Neural cell (in vitro differentiated cells): ENCODE measurements at regions not wholly inside any gene's neighbourhood (a gene's known extent, or its start where the extent isn't known, plus 50 kb on each side); places are given as distances from the start of the nearest gene placed in this dataset.
"Not testable (repeated sequence)": the region's sequence is repeated elsewhere in the genome, so short reads cannot be mapped to it uniquely, and the experiment has no call there.

Source experiments
- H2AFZ ChIP-seq: fragments of 200-600, 300-800 bp; sonication (generic), shearing (Covaris generic); 2 replicates; pipeline ENCODE4 v1.6.0; 2014; ENCODE audit warnings: low read depth, mild to moderate bottlenecking, antibody characterized with exemption, low read length, moderate library complexity
- H3F3A ChIP-seq: fragments of 200-600 bp; shearing (Covaris generic); 2 replicates; pipeline ENCODE4 v1.6.1; 2016; ENCODE audit warnings: mild to moderate bottlenecking, moderate library complexity, mixed read lengths, antibody characterized with exemption, low read length; ENCODE audit not compliant: insufficient read depth, poor library complexity, severe bottlenecking
- H3K27ac ChIP-seq: fragments of 200-600, 300-800 bp; sonication (generic), shearing (Covaris generic); 2 replicates; pipeline ENCODE4 v1.5.1; 2014; ENCODE audit warnings: mild to moderate bottlenecking, low read length, moderate library complexity
- H3K27me3 ChIP-seq: fragments of 300-800, 200-600 bp; sonication (generic), shearing (Covaris generic); 2 replicates; pipeline ENCODE4 v1.6.0; 2014; ENCODE audit warnings: mild to moderate bottlenecking, low read depth, low read length, moderate library complexity; ENCODE audit not compliant: insufficient read depth
- H3K36me3 ChIP-seq: fragments of 300-800, 200-600 bp; sonication (generic), shearing (Covaris generic); 2 replicates; pipeline ENCODE4 v1.5.1; 2014; ENCODE audit warnings: mild to moderate bottlenecking, antibody characterized with exemption, low read length, moderate library complexity; ENCODE audit not compliant: insufficient read depth
- H3K4me2 ChIP-seq: fragments of 300-800, 200-600 bp; sonication (generic), shearing (Covaris generic); 2 replicates; pipeline ENCODE4 v1.6.0; 2014; ENCODE audit warnings: mild to moderate bottlenecking, low read length
- H3K4me3 ChIP-seq: fragments of 300-800, 200-600 bp; sonication (generic), shearing (Covaris generic); 2 replicates; pipeline ENCODE4 v1.5.1; 2014; ENCODE audit warnings: mild to moderate bottlenecking, low read length, moderate library complexity
- H3K79me2 ChIP-seq: fragments of 200-600 bp; shearing (Covaris generic); replicated peaks from 2 replicates; pipeline ENCODE4 v1.6.0; 2014; ENCODE audit warnings: mild to moderate bottlenecking, low read length, moderate library complexity; ENCODE audit not compliant: insufficient read depth
- H3K9ac ChIP-seq: fragments of 300-800, 200-600 bp; sonication (generic), shearing (Covaris generic); 2 replicates; pipeline ENCODE4 v1.6.1; 2016; ENCODE audit warnings: mild to moderate bottlenecking, low read length, mixed read lengths
- H3K9me2 ChIP-seq: fragments of 200-600 bp; shearing (Covaris generic); 2 replicates; pipeline ENCODE4 v1.6.1; 2016; ENCODE audit warnings: mild to moderate bottlenecking, low read length, mixed read lengths; ENCODE audit not compliant: insufficient read depth
- H3K9me3 ChIP-seq: fragments of 200-600, 300-800 bp; sonication (generic), shearing (Covaris generic); 2 replicates; pipeline ENCODE4 v1.6.1; 2016; ENCODE audit warnings: mild to moderate bottlenecking, mixed run types, low read length, moderate library complexity, mixed read lengths
- H4K20me1 ChIP-seq: fragments of 200-600 bp; shearing (Covaris generic); 2 replicates; pipeline ENCODE4 v1.6.1; 2016; ENCODE audit warnings: mild to moderate bottlenecking, mixed run types; ENCODE audit not compliant: insufficient read depth
- CTCF ChIP-seq: fragments of 450-650 bp; IDR thresholded peaks from 2 replicates; pipeline ENCODE4 v1.5.1; 2014; ENCODE audit warnings: antibody characterized with exemption, mild to moderate bottlenecking, moderate library complexity; ENCODE audit not compliant: poor library complexity, severe bottlenecking
- EP300 ChIP-seq: fragments of 450-650 bp; conservative IDR thresholded peaks from 2 replicates; pipeline ENCODE4 v1.6.1; 2014; ENCODE audit warnings: antibody characterized with exemption, mild to moderate bottlenecking, moderate library complexity; ENCODE audit not compliant: poor library complexity, severe bottlenecking
- EZH2 ChIP-seq: fragments of 200-600, 300-800 bp; shearing (Covaris generic), sonication (generic); IDR thresholded peaks from 2 replicates; pipeline ENCODE4 v1.6.1; 2014; ENCODE audit warnings: antibody characterized with exemption, low read length, borderline replicate concordance, mild to moderate bottlenecking; ENCODE audit not compliant: insufficient read depth, poor library complexity, severe bottlenecking
- MXI1 ChIP-seq: fragments of 450-650 bp; conservative IDR thresholded peaks from 2 replicates; pipeline ENCODE4 v1.6.1; 2014; ENCODE audit warnings: antibody characterized with exemption, mild to moderate bottlenecking; ENCODE audit not compliant: poor library complexity, severe bottlenecking
- POLR2AphosphoS5 ChIP-seq: IDR thresholded peaks from 2 replicates; pipeline ENCODE4 v1.6.1; 2012
- RAD21 ChIP-seq: fragments of 450-650 bp; conservative IDR thresholded peaks from 2 replicates; pipeline ENCODE4 v1.6.1; 2014; ENCODE audit warnings: antibody characterized with exemption, mild to moderate bottlenecking, moderate library complexity
- REST ChIP-seq: IDR thresholded peaks from 2 replicates; pipeline ENCODE4 v1.6.1; 2012; ENCODE audit warnings: borderline replicate concordance
- SMC3 ChIP-seq: fragments of 450-650 bp; conservative IDR thresholded peaks from 2 replicates; pipeline ENCODE4 v1.6.1; 2014; ENCODE audit warnings: antibody characterized with exemption, mild to moderate bottlenecking, moderate library complexity; ENCODE audit not compliant: poor library complexity
- TAF1 ChIP-seq: IDR thresholded peaks from 2 replicates; pipeline ENCODE4 v1.6.1; 2012; ENCODE audit warnings: low read depth

GRCh38 chr9:107827304-107827703 is 337.7 kb upstream of the KLF4 start:
- Histone ChIP-seq H3K79me2 (no peaks in the 10 kb centered on the region), H3K4me3 (no peak overlapping the region), H3K27ac (no peak overlapping the region), H3K9ac (no peak overlapping the region), H3K9me2 (no peaks in the 10 kb centered on the region), H3F3A (no peaks in the 10 kb centered on the region), H3K9me3 (peaks cover 5% of the 10 kb centered on the region), H4K20me1 (no peaks in the 10 kb centered on the region), H2AFZ (no peak overlapping the region), H3K4me2 (no peak overlapping the region), H3K36me3 (no peaks in the 10 kb centered on the region), H3K27me3 (no peaks in the 10 kb centered on the region)
- TF ChIP-seq MXI1 (no peak), TAF1 (no peak), CTCF (no peak), EP300 (no peak), POLR2AphosphoS5 (no peak), EZH2 (no peak), SMC3 (no peak), REST (no peak), RAD21 (no peak)

GRCh38 chr9:107826688-107826983 is 337.1 kb upstream of the KLF4 start:
- H3K9me2 ChIP-seq, result not testable (repeated sequence)

GRCh38 chr9:107824556-107824955 is 335.0 kb upstream of the KLF4 start:
- H3K4me3 ChIP-seq, result no peak overlapping the region

More at GRCh38 chr9:107826688-107826983, 337.1 kb upstream of the KLF4 start:
- not testable (repeated sequence) for H2AFZ ChIP-seq, H3K4me2 ChIP-seq, H3K27ac ChIP-seq, H3K9me3 ChIP-seq, H4K20me1 ChIP-seq, H3K79me2 ChIP-seq, H3K27me3 ChIP-seq, H3K4me3 ChIP-seq, H3F3A ChIP-seq, H3K36me3 ChIP-seq, H3K9ac ChIP-seq

More at GRCh38 chr9:107824556-107824955, 335.0 kb upstream of the KLF4 start:
- no peaks in the 10 kb centered on the region for H4K20me1 ChIP-seq
- H3K79me2 ChIP-seq, result no peaks in the 10 kb centered on the region
- H3K9me2 ChIP-seq, result no peaks in the 10 kb centered on the region
- no peak overlapping the region for H3K9ac ChIP-seq
- no peak overlapping the region for H2AFZ ChIP-seq
- no peak overlapping the region for H3K27ac ChIP-seq
- no peaks in the 10 kb centered on the region for H3K36me3 ChIP-seq
- no peak overlapping the region for H3K4me2 ChIP-seq
- TF ChIP-seq TAF1, result no peak
- no peak for TF ChIP-seq REST
- TF ChIP-seq POLR2AphosphoS5, result no peak
- no peak for TF ChIP-seq SMC3
- TF ChIP-seq EP300, result no peak
- TF ChIP-seq EZH2, result no peak
- no peak for TF ChIP-seq RAD21
- TF ChIP-seq MXI1, result no peak
- TF ChIP-seq CTCF, result no peak
- H3K9me3 ChIP-seq, result peaks cover 5% of the 10 kb centered on the region
- H3F3A ChIP-seq, result no peaks in the 10 kb centered on the region
- no peaks in the 10 kb centered on the region for H3K27me3 ChIP-seq
